CD14-positive monocyte (primary cell): ENCODE measurements at regions not wholly inside any gene's neighbourhood (a gene's known extent, or its start where the extent isn't known, plus 50 kb on each side); places are given as distances from the start of the nearest gene placed in this dataset.

Experiments used
- DNase-seq, 3 donors: peaks; one replicate each; pipeline ENCODE4 v3.0.0-alpha.2; 2011 to 2022
- H2AFZ ChIP-seq: 2 replicates; pipeline ENCODE4 v1.6.0; 2012; ENCODE audit warnings: mild to moderate bottlenecking, low read depth, low read length, inconsistent platforms; ENCODE audit not compliant: insufficient read depth, poor library complexity, severe bottlenecking
- H3K27ac ChIP-seq, 2 donors: 1 replicate in 1 of 2; 2 replicates in 1 of 2; pipeline ENCODE4 v1.5.1; 2012 to 2013; ENCODE audit warnings: low read length in 2 of 2, control low read depth in 1 of 2, inconsistent platforms in 1 of 2, low read depth in 1 of 2, mild to moderate bottlenecking in 1 of 2
- H3K27me3 ChIP-seq, 2 donors: one replicate each; pipeline versions ENCODE4 v1.6.0 to v1.6.1; 2011 to 2013; ENCODE audit warnings: low read length in 2 of 2; ENCODE audit not compliant: control insufficient read depth in 2 of 2, insufficient read depth in 2 of 2
- H3K36me3 ChIP-seq, 2 donors: replicated peaks in 1 of 2; 1 replicate in 1 of 2; 2 replicates in 1 of 2; pipeline versions ENCODE4 v1.5.1 to v1.6.1; 2012 to 2013; ENCODE audit warnings: low read length in 2 of 2, control low read depth in 1 of 2, inconsistent platforms in 1 of 2, mild to moderate bottlenecking in 1 of 2; ENCODE audit not compliant: insufficient read depth in 2 of 2, control insufficient read depth in 1 of 2
- H3K4me1 ChIP-seq, 2 donors: 1 replicate in 1 of 2; 2 replicates in 1 of 2; pipeline versions ENCODE4 v1.5.1 to v1.6.1; 2012 to 2013; ENCODE audit warnings: low read length in 2 of 2, control low read depth in 1 of 2, inconsistent platforms in 1 of 2, mild to moderate bottlenecking in 1 of 2, moderate library complexity in 1 of 2; ENCODE audit not compliant: insufficient read depth in 2 of 2, control insufficient read depth in 1 of 2
- H3K4me2 ChIP-seq: replicated peaks from 2 replicates; pipeline ENCODE3; 2012; ENCODE audit warnings: low read length, moderate library complexity, mild to moderate bottlenecking; ENCODE audit not compliant: poor library complexity, severe bottlenecking; ENCODE audit errors: extremely low read depth
- H3K4me3 ChIP-seq, 3 experiments: fragments of 200-600 bp in 1 of 3; sonication (generic) in 1 of 3; replicated peaks in 1 of 3; 1 replicate in 2 of 3; 2 replicates in 1 of 3; pipeline ENCODE4 v1.5.1; 2011 to 2013; ENCODE audit warnings: low read length in 3 of 3, mild to moderate bottlenecking in 3 of 3, control low read depth in 2 of 3, low read depth in 2 of 3, inconsistent platforms in 1 of 3, moderate library complexity in 1 of 3
- H3K79me2 ChIP-seq: 2 replicates; pipeline ENCODE4 v1.6.0; 2012; ENCODE audit warnings: mild to moderate bottlenecking, control low read depth, inconsistent platforms, low read length, moderate library complexity; ENCODE audit not compliant: insufficient read depth
- H3K9ac ChIP-seq: 2 replicates; pipeline ENCODE4 v1.6.0; 2017; ENCODE audit warnings: low read length, mild to moderate bottlenecking; ENCODE audit not compliant: insufficient read depth, poor library complexity, severe bottlenecking
- H3K9me3 ChIP-seq, 2 donors: replicated peaks in 1 of 2; 1 replicate in 1 of 2; 2 replicates in 1 of 2; pipeline versions ENCODE4 v1.5.1 to v1.6.1; 2012 to 2013; ENCODE audit warnings: low read length in 2 of 2, control low read depth in 1 of 2; ENCODE audit not compliant: control insufficient read depth in 1 of 2, insufficient read depth in 1 of 2
- H4K20me1 ChIP-seq: 2 replicates; pipeline ENCODE4 v1.6.0; 2012; ENCODE audit warnings: mild to moderate bottlenecking, low read length, control low read depth, moderate library complexity; ENCODE audit not compliant: insufficient read depth
- H3K27ac Mint-ChIP-seq, 7 donors: one replicate each; pipeline ENCODE4 v1.8.0; 2020; ENCODE audit warnings: mild to moderate bottlenecking in 7 of 7, mixed read lengths in 7 of 7, moderate library complexity in 6 of 7, inconsistent platforms in 2 of 7
- H3K27me3 Mint-ChIP-seq, 3 donors: one replicate each; pipeline ENCODE4 v1.8.0; 2021 to 2022; ENCODE audit warnings: low read depth in 3 of 3, mild to moderate bottlenecking in 3 of 3, mixed read lengths in 3 of 3, moderate library complexity in 3 of 3, inconsistent platforms in 1 of 3
- H3K36me3 Mint-ChIP-seq, 2 donors: one replicate each; pipeline ENCODE4 v1.8.0; 2020; ENCODE audit warnings: mixed read lengths in 2 of 2, inconsistent platforms in 1 of 2, mild to moderate bottlenecking in 1 of 2
- H3K4me1 Mint-ChIP-seq: one replicate; pipeline ENCODE4 v1.8.0; 2020; ENCODE audit warnings: mild to moderate bottlenecking, mixed read lengths
- H3K4me3 Mint-ChIP-seq, 2 donors: one replicate each; pipeline ENCODE4 v1.8.0; 2020; ENCODE audit warnings: mild to moderate bottlenecking in 2 of 2, mixed read lengths in 2 of 2, moderate library complexity in 1 of 2
- H3K9me3 Mint-ChIP-seq, 7 donors: one replicate each; pipeline ENCODE4 v1.8.0; 2020 to 2022; ENCODE audit warnings: mixed read lengths in 7 of 7, mild to moderate bottlenecking in 6 of 7, moderate library complexity in 6 of 7, inconsistent platforms in 2 of 7
- WGBS: methylation state at CpG from one replicate; pipeline ENCODE4 v1.1.5; 2013; ENCODE audit warnings: missing lambda C conversion rate; ENCODE audit not compliant: insufficient coverage; 5-methylcytosine and 5-hydroxymethylcytosine counted together
- intact Hi-C, 2 donors: fragments of 100-400 bp; cut with micrococcal nuclease; formaldehyde crosslinking; loops; one replicate each; pipeline versions ENCODE4 v1.15.0 to v1.15.1; 2023
- TF ChIP-seq, protein P1 (sequence below): fragments of 200-600 bp; IDR thresholded peaks from one replicate; pipeline ENCODE4 v1.8.0; 2022; ENCODE audit warnings: antibody characterized with exemption, mild to moderate bottlenecking

DNA sequence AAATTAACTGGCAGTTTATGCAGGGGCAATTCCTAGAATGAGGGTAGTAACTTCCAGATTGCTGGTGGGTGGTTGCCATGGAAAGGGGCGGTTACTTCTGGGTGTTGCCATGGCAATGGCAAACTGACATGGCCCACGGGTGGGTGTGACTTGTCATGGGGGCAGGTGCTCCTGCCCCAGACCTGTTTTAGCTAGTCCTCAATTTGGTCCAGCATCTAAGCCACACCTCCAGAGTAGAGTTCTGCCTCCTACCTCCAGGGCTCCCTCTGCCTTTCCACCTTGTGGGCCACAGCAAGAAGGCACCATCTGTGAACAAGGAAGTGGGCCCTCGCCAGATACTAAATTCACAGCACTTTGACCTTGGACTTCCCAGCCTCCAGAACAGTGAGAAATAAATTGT is 148.7 kb downstream of the TFCP2L1 start:
- Histone ChIP-seq H3K4me3 (no peak overlapping the region), H3K9ac (no peak overlapping the region), H3K27me3 (no peaks in the 10 kb centered on the region), H3K4me2 (no peak overlapping the region), H3K36me3 (no peaks in the 10 kb centered on the region), H4K20me1 (no peaks in the 10 kb centered on the region), H2AFZ (no peak overlapping the region), H3K9me3 (peaks cover 0 to 3% of the 10 kb centered on the region in 2 donors), H3K79me2 (no peaks in the 10 kb centered on the region), H3K27ac (no peak overlapping the region), H3K4me1 (no peaks in the 10 kb centered on the region)
- Mint-ChIP-seq H3K4me3 (no peak overlapping the region), H3K27me3 (peaks cover 2 to 6% (median 5%) of the 10 kb centered on the region in 3 donors), H3K9me3 (peaks cover 1 to 12% (median 4%) of the 10 kb centered on the region in 7 donors), H3K27ac (no peak overlapping the region), H3K4me1 (peaks cover 9% of the 10 kb centered on the region), H3K36me3 (no peaks in the 10 kb centered on the region)
- intact Hi-C loops = no loop called here
- DNase-seq = no peak
- WGBS = 87% methylated on average over 3 of the region's 3 CpGs
- TF ChIP-seq, protein P1, sequence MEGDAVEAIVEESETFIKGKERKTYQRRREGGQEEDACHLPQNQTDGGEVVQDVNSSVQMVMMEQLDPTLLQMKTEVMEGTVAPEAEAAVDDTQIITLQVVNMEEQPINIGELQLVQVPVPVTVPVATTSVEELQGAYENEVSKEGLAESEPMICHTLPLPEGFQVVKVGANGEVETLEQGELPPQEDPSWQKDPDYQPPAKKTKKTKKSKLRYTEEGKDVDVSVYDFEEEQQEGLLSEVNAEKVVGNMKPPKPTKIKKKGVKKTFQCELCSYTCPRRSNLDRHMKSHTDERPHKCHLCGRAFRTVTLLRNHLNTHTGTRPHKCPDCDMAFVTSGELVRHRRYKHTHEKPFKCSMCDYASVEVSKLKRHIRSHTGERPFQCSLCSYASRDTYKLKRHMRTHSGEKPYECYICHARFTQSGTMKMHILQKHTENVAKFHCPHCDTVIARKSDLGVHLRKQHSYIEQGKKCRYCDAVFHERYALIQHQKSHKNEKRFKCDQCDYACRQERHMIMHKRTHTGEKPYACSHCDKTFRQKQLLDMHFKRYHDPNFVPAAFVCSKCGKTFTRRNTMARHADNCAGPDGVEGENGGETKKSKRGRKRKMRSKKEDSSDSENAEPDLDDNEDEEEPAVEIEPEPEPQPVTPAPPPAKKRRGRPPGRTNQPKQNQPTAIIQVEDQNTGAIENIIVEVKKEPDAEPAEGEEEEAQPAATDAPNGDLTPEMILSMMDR = no peak

DNA sequence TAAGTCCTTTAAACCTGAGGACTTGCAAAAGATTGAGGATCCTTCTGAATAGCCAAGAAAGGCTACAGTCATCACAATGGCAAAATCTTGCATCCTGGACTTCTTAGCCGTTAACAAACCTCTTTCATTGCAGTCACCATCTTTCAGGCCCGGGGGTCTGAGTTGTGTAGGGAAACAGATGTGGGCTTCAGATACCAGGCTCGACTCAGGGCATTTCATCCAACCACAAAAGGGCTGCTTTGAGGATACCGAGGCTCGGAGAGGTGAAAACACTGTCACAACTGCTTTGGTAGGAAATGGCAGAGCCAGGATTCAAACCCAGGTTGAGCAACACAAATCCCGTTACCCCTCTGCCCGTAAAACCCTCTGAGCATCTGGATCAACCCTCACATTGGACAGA is 147.4 kb downstream of the TFCP2L1 start:
- H3K36me3 ChIP-seq = no peaks in the 10 kb centered on the region
- H3K36me3 Mint-ChIP-seq = no peaks in the 10 kb centered on the region
- intact Hi-C loops = no loop called here
- no peak overlapping the region for H3K4me3 ChIP-seq
- no peaks in the 10 kb centered on the region for H3K4me1 ChIP-seq
- H3K9me3 ChIP-seq = peaks cover 0 to 3% of the 10 kb centered on the region in 2 donors
- peaks cover 1 to 12% (median 4%) of the 10 kb centered on the region in 7 donors for H3K9me3 Mint-ChIP-seq
- no peak for DNase-seq
- H3K27me3 ChIP-seq = no peaks in the 10 kb centered on the region
- no peak overlapping the region for H2AFZ ChIP-seq
- peaks cover 9% of the 10 kb centered on the region for H3K4me1 Mint-ChIP-seq
- 50% methylated on average over 2 of the region's 7 CpGs for WGBS
- H3K79me2 ChIP-seq = no peaks in the 10 kb centered on the region
- TF ChIP-seq, protein P1 = no peak
- no peaks in the 10 kb centered on the region for H4K20me1 ChIP-seq
- no peak overlapping the region for H3K9ac ChIP-seq
- no peak overlapping the region for H3K4me3 Mint-ChIP-seq
- H3K27ac ChIP-seq = no peak overlapping the region
- no peak overlapping the region for H3K4me2 ChIP-seq
- no peak overlapping the region for H3K27ac Mint-ChIP-seq
- H3K27me3 Mint-ChIP-seq = peaks cover 2 to 6% (median 5%) of the 10 kb centered on the region in 3 donors
